Tibial artery (tissue), 4 donors: ENCODE measurements at regions not wholly inside any gene's neighbourhood (a gene's known extent, or its start where the extent isn't known, plus 50 kb on each side); places are given as distances from the start of the nearest gene placed in this dataset.
A peak's percentile ranks its signal among the peaks of the same experiment; 100 is the strongest.

Experiments
- DNase-seq, 2 donors: peaks; one replicate each; pipeline ENCODE4 v3.0.0-alpha.2; 2019
- H3K27ac ChIP-seq, 2 donors: fragments of 200-600 bp; sonication (generic) in 1 of 2; 1 replicate in 1 of 2; 2 replicates in 1 of 2; pipeline ENCODE4 v1.5.1; 2018 to 2019; ENCODE audit warnings: mild to moderate bottlenecking in 1 of 2
- H3K27me3 ChIP-seq, 2 donors: fragments of 200-600 bp; sonication (generic) in 1 of 2; one replicate each; pipeline versions ENCODE4 v1.5.1 to v1.6.0; 2016 to 2019
- H3K36me3 ChIP-seq, 3 donors: fragments of 200-600 bp; sonication (generic) in 2 of 3; one replicate each; pipeline ENCODE4 v1.5.1; 2016 to 2019; ENCODE audit warnings: mild to moderate bottlenecking in 2 of 3
- H3K4me1 ChIP-seq, 4 donors: fragments of 200-600 bp; sonication (generic) in 2 of 4; 1 replicate in 3 of 4; 2 replicates in 1 of 4; pipeline ENCODE4 v1.5.1; 2016 to 2019
- H3K4me3 ChIP-seq, 2 donors: fragments of 200-600 bp; sonication (generic) in 1 of 2; 1 replicate in 1 of 2; 2 replicates in 1 of 2; pipeline ENCODE4 v1.5.1; 2018 to 2019; ENCODE audit warnings: mild to moderate bottlenecking in 2 of 2
- H3K9me3 ChIP-seq, 3 donors: fragments of 200-600 bp; sonication (generic) in 1 of 3; one replicate each; pipeline ENCODE4 v1.5.1; 2016 to 2019
- CTCF ChIP-seq, 2 experiments: fragments of 200-600 bp in 1 of 2; fragments of 450-650 bp in 1 of 2; IDR thresholded peaks; one replicate each; pipeline ENCODE4 v1.5.1; 2017 to 2019; ENCODE audit warnings: antibody characterized with exemption in 2 of 2, mild to moderate bottlenecking in 1 of 2, moderate library complexity in 1 of 2
- intact Hi-C: fragments of 100-400 bp; cut with DNase I; formaldehyde crosslinking; loops from one replicate; pipeline ENCODE4 v1.15.0; 2023; ENCODE audit warnings: low total_unique reads

- intact Hi-C loops = no loop called here
- no peak for DNase-seq
- H3K9me3 ChIP-seq = peaks cover 0 to 23% (median 15%) of the 10 kb centered on the region in 3 donors
These were observed 376.9 kb downstream of the HHIPL2 start for GRCh38 chr1:222171005-222171404.

DNA sequence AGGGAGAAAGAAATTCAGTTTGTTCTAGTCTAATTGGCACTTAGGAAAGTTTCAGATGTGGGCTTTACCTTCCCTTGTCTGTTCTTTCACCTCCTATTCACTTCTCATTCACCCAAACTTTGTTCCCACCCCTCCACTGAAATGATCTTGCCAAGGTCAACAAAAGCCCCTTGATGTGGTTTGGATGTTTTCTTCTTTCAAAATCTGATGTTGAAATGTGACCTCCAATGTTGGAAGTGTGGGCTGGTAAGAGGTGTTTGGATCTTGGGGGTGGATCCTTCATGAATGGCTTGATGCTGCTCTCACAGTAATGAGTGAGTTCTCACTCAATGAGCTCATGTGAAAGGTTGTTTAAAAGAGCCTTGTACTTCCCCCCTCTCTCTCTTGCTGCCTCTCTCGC, 379.3 kb downstream of the HHIPL2 start:
- no peaks in the 10 kb centered on the region for H3K4me1 ChIP-seq
- no peaks in the 10 kb centered on the region for H3K36me3 ChIP-seq
- TF ChIP-seq CTCF (IDR thresholded peaks at IDR 0.05) = no peak
- H3K4me3 ChIP-seq = no peak overlapping the region
- no peak for DNase-seq
- peaks cover 0 to 23% (median 15%) of the 10 kb centered on the region in 3 donors for H3K9me3 ChIP-seq
- intact Hi-C loops = no loop called here
- H3K27me3 ChIP-seq = no peaks in the 10 kb centered on the region
- no peak overlapping the region for H3K27ac ChIP-seq

More at GRCh38 chr1:222171005-222171404, 376.9 kb downstream of the HHIPL2 start:
- no peak overlapping the region for H3K27ac ChIP-seq
- no peaks in the 10 kb centered on the region for H3K27me3 ChIP-seq
- no peak overlapping the region for H3K4me3 ChIP-seq
- H3K36me3 ChIP-seq = no peaks in the 10 kb centered on the region
- TF ChIP-seq CTCF (IDR thresholded peaks at IDR 0.05) = peak in 1 of 2 experiments; percentile 8
- H3K4me1 ChIP-seq = no peaks in the 10 kb centered on the region

- Histone ChIP-seq H3K4me1 (no peaks in the 10 kb centered on the region), H3K4me3 (no peak overlapping the region), H3K27ac (no peak overlapping the region), H3K27me3 (no peaks in the 10 kb centered on the region), H3K9me3 (peaks cover 0 to 23% (median 15%) of the 10 kb centered on the region in 3 donors), H3K36me3 (no peaks in the 10 kb centered on the region)
- no peak for DNase-seq
- no peak for TF ChIP-seq CTCF (IDR thresholded peaks at IDR 0.05)
- intact Hi-C loops = no loop called here
These were observed 380.0 kb downstream of the HHIPL2 start for GRCh38 chr1:222167896-222168295.

GRCh38 chr1:222167111-222167510, 380.8 kb downstream of the HHIPL2 start:
- intact Hi-C loops = no loop called here
- Histone ChIP-seq H3K27me3 (no peaks in the 10 kb centered on the region), H3K27ac (no peak overlapping the region), H3K36me3 (no peaks in the 10 kb centered on the region), H3K4me1 (no peaks in the 10 kb centered on the region), H3K4me3 (no peak overlapping the region), H3K9me3 (peaks cover 0 to 16% (median 11%) of the 10 kb centered on the region in 3 donors)
- no peak for DNase-seq
- TF ChIP-seq CTCF (IDR thresholded peaks at IDR 0.05) = peak in 1 of 2 experiments; percentile 35

GRCh38 chr1:222165629-222166028, 382.3 kb downstream of the HHIPL2 start:
- TF ChIP-seq CTCF (IDR thresholded peaks at IDR 0.05) = no peak
- H3K27me3 ChIP-seq = no peaks in the 10 kb centered on the region
- H3K36me3 ChIP-seq = no peaks in the 10 kb centered on the region
- intact Hi-C loops = no loop called here
- peaks cover 0 to 7% (median 2%) of the 10 kb centered on the region in 3 donors for H3K9me3 ChIP-seq
- DNase-seq = no peak
- H3K4me3 ChIP-seq = no peak overlapping the region
- no peaks in the 10 kb centered on the region for H3K4me1 ChIP-seq
- no peak overlapping the region for H3K27ac ChIP-seq

- DNase-seq = no peak
- no peak overlapping the region for H3K27ac ChIP-seq
- H3K9me3 ChIP-seq = no peaks in the 10 kb centered on the region
- no peaks in the 10 kb centered on the region for H3K4me1 ChIP-seq
- H3K27me3 ChIP-seq = no peaks in the 10 kb centered on the region
- no peak overlapping the region for H3K4me3 ChIP-seq
- no peak for TF ChIP-seq CTCF (IDR thresholded peaks at IDR 0.05)
- intact Hi-C loops = no loop called here
- no peaks in the 10 kb centered on the region for H3K36me3 ChIP-seq
These were observed 384.0 kb downstream of the HHIPL2 start for GRCh38 chr1:222163895-222164294.
